SU-DHL-6 (cell line): ENCODE measurements at regions not wholly inside any gene's neighbourhood (a gene's known extent, or its start where the extent isn't known, plus 50 kb on each side); places are given as distances from the start of the nearest gene placed in this dataset.

Experiments used
- H2AFZ ChIP-seq: fragments of 200-600 bp; sonication (generic); 2 replicates; pipeline ENCODE4 v1.6.1; 2014; ENCODE audit warnings: low read depth, mild to moderate bottlenecking, moderate library complexity, mixed read lengths, antibody characterized with exemption, low read length; ENCODE audit not compliant: severe bottlenecking
- H3F3A ChIP-seq: fragments of 200-600 bp; shearing (Covaris generic); 2 replicates; pipeline ENCODE4 v1.6.0; 2016; ENCODE audit warnings: antibody characterized with exemption, mild to moderate bottlenecking; ENCODE audit not compliant: insufficient read depth
- H3K27ac ChIP-seq: fragments of 200-600 bp; sonication (generic); 2 replicates; pipeline ENCODE4 v1.5.1; 2016; ENCODE audit warnings: low read depth, mild to moderate bottlenecking, low read length, moderate library complexity, mixed read lengths
- H3K27me3 ChIP-seq: fragments of 200-600 bp; sonication (generic), shearing (Covaris generic); 2 replicates; pipeline ENCODE4 v1.6.0; 2014; ENCODE audit warnings: mild to moderate bottlenecking, low read length
- H3K36me3 ChIP-seq: fragments of 200-600 bp; sonication (generic); 2 replicates; pipeline ENCODE4 v1.6.1; 2014; ENCODE audit warnings: mild to moderate bottlenecking, low read length, mixed read lengths
- H3K4me2 ChIP-seq: fragments of 300-600, 200-600 bp; shearing (Covaris generic), sonication (generic); 2 replicates; pipeline ENCODE4 v1.6.0; 2014; ENCODE audit warnings: low read length, low read depth, mild to moderate bottlenecking; ENCODE audit not compliant: poor library complexity, severe bottlenecking
- H3K4me3 ChIP-seq: fragments of 200-600 bp; sonication (generic); 2 replicates; pipeline ENCODE4 v1.5.1; 2014; ENCODE audit warnings: antibody characterized with exemption, low read length, mild to moderate bottlenecking, mixed read lengths; ENCODE audit not compliant: insufficient read depth, poor library complexity, severe bottlenecking
- H3K79me2 ChIP-seq: fragments of 200-600 bp; sonication (generic); 2 replicates; pipeline ENCODE4 v1.6.1; 2014; ENCODE audit warnings: mild to moderate bottlenecking, low read length, moderate library complexity; ENCODE audit not compliant: insufficient read depth
- H3K9ac ChIP-seq: fragments of 200-600 bp; sonication (generic); 2 replicates; pipeline ENCODE4 v1.7.0; 2014; ENCODE audit warnings: mild to moderate bottlenecking, low read length
- H3K9me2 ChIP-seq: fragments of 200-600 bp; sonication (generic); replicated peaks from 2 replicates; pipeline ENCODE4 v1.6.1; 2014; ENCODE audit warnings: low read length; ENCODE audit not compliant: insufficient read depth
- H3K9me3 ChIP-seq: fragments of 200-600 bp; sonication (generic); 2 replicates; pipeline ENCODE4 v1.6.1; 2014; ENCODE audit warnings: low read length, mixed read lengths; ENCODE audit not compliant: insufficient read depth
- H4K20me1 ChIP-seq: fragments of 200-600 bp; sonication (generic); 2 replicates; pipeline ENCODE4 v1.6.1; 2014; ENCODE audit warnings: low read depth, mild to moderate bottlenecking, antibody characterized with exemption, low read length, moderate library complexity, mixed read lengths
- EZH2phosphoT487 ChIP-seq: fragments of 200-600 bp; sonication (generic), shearing (Covaris generic); conservative IDR thresholded peaks from 2 replicates; pipeline ENCODE4 v1.6.1; 2018; ENCODE audit warnings: mild to moderate bottlenecking, antibody characterized with exemption, low read length, moderate library complexity, mixed read lengths
- TF ChIP-seq, protein P1 (sequence below): fragments of 200-600 bp; sonication (generic); IDR thresholded peaks from one replicate; pipeline ENCODE4 v1.5.1; 2017; ENCODE audit warnings: antibody characterized with exemption, mild to moderate bottlenecking, low read length, moderate library complexity; ENCODE audit not compliant: insufficient read depth, poor library complexity, severe bottlenecking

DNA sequence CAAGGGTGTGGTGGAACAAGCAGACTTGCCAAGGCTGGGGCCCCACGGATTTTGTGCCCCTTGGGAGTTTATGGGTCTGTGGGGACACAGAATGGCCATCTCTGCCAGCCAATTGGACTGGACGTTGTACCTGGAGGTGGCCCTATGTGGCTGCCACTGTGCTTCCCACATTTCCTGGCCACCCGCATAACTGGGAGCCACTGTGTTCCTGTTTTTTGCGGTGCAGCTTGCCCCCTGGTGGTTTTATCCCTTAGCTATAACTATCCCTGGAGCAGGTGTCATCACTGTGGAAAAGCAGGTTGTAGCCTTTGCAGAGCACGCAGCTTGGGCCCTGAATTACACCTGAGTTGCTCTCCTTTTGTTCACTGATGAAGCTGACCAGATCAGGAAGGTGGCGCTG lies 306.3 kb downstream of the ZPLD1 start:
- no peak overlapping the region for H2AFZ ChIP-seq
- H3K9ac ChIP-seq = no peak overlapping the region
- H3K4me3 ChIP-seq = no peak overlapping the region
- no peak overlapping the region for H3K27ac ChIP-seq
- no peak overlapping the region for H3K4me2 ChIP-seq
- H4K20me1 ChIP-seq = no peaks in the 10 kb centered on the region
- TF ChIP-seq EZH2phosphoT487 = no peak
- TF ChIP-seq, protein P1, sequence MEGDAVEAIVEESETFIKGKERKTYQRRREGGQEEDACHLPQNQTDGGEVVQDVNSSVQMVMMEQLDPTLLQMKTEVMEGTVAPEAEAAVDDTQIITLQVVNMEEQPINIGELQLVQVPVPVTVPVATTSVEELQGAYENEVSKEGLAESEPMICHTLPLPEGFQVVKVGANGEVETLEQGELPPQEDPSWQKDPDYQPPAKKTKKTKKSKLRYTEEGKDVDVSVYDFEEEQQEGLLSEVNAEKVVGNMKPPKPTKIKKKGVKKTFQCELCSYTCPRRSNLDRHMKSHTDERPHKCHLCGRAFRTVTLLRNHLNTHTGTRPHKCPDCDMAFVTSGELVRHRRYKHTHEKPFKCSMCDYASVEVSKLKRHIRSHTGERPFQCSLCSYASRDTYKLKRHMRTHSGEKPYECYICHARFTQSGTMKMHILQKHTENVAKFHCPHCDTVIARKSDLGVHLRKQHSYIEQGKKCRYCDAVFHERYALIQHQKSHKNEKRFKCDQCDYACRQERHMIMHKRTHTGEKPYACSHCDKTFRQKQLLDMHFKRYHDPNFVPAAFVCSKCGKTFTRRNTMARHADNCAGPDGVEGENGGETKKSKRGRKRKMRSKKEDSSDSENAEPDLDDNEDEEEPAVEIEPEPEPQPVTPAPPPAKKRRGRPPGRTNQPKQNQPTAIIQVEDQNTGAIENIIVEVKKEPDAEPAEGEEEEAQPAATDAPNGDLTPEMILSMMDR = no peak
- no peaks in the 10 kb centered on the region for H3K27me3 ChIP-seq
- no peaks in the 10 kb centered on the region for H3K9me3 ChIP-seq
- no peaks in the 10 kb centered on the region for H3K79me2 ChIP-seq
- H3K36me3 ChIP-seq = no peaks in the 10 kb centered on the region
- no peaks in the 10 kb centered on the region for H3F3A ChIP-seq
- H3K9me2 ChIP-seq = no peaks in the 10 kb centered on the region

DNA sequence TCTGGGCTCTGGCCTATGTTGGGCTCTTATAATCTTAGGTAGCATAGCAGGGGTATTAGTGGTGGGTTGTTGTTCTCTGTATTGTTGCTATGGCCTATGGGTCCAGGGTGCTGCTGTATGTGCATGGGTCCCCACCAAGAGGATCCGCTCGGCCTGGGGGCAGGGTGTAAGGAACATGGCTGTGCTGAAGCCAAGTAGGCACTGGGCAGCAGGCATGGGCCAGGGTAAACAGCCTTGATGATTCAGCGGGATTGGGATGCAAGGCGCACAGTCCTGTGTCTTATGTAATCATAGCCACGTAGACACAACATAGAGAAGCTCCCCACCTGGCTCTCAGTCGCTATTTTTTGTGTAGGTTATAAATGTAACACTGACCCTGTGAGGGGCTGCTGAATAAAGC lies 306.9 kb downstream of the ZPLD1 start:
- no peak overlapping the region for H2AFZ ChIP-seq
- TF ChIP-seq, protein P1 = no peak
- no peak for TF ChIP-seq EZH2phosphoT487

DNA sequence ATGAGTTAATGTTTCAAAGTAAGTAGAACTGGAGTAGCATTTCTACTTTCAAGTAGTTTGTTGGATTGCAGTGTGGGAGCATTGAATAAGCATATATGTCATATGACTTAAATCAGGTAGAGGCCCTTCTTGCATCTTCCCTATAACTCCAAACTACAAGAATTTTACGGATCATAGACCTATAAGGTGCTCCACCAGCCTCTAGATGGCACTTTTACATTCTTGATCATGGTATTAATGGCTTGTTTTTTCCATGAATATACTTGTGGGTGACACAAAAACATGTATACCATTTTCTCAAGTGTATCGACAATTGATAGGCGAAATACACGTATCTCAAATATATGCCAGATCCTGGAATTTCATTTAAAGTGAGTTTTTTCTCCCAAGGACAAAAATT lies 311.1 kb downstream of the ZPLD1 start:
- no peaks in the 10 kb centered on the region for H3K36me3 ChIP-seq
- no peaks in the 10 kb centered on the region for H3K9me3 ChIP-seq
- no peaks in the 10 kb centered on the region for H4K20me1 ChIP-seq
- no peak overlapping the region for H3K9ac ChIP-seq
- no peak overlapping the region for H3K4me2 ChIP-seq
- H3K27me3 ChIP-seq = no peaks in the 10 kb centered on the region
- H3F3A ChIP-seq = no peaks in the 10 kb centered on the region
- H3K9me2 ChIP-seq = no peaks in the 10 kb centered on the region
- H2AFZ ChIP-seq = no peak overlapping the region
- H3K79me2 ChIP-seq = no peaks in the 10 kb centered on the region
- TF ChIP-seq, protein P1 = no peak
- TF ChIP-seq EZH2phosphoT487 = no peak
- no peak overlapping the region for H3K27ac ChIP-seq
- no peak overlapping the region for H3K4me3 ChIP-seq

More for the DNA sequence above, 306.9 kb downstream of the ZPLD1 start:
- H3F3A ChIP-seq = no peaks in the 10 kb centered on the region
- H3K79me2 ChIP-seq = no peaks in the 10 kb centered on the region
- H3K4me2 ChIP-seq = no peak overlapping the region
- no peaks in the 10 kb centered on the region for H3K9me2 ChIP-seq
- H3K9ac ChIP-seq = no peak overlapping the region
- no peak overlapping the region for H3K27ac ChIP-seq
- no peaks in the 10 kb centered on the region for H3K36me3 ChIP-seq
- H3K27me3 ChIP-seq = no peaks in the 10 kb centered on the region
- no peaks in the 10 kb centered on the region for H4K20me1 ChIP-seq
- H3K4me3 ChIP-seq = no peak overlapping the region
- H3K9me3 ChIP-seq = no peaks in the 10 kb centered on the region

DNA sequence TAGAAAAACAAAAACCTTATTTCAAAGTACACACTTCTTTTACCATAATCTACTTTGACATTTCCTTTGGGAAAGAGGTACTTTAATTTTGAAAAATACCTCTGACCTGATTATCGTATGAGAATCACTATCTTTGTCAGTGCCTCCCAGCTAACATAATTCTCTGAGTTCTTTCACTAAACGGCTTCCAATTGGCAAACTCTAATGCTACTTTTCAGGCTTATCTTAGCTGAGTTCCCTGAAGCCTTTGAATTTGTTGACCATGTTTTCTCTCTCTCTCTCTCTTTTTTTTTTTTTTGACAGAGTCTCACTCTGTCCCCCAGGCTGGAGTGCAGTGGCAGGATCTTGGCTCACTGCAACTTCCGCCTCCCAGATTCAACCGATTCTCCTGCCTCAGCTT lies 312.8 kb downstream of the ZPLD1 start:
- TF ChIP-seq EZH2phosphoT487 = no peak
- TF ChIP-seq, protein P1 = no peak
- no peaks in the 10 kb centered on the region for H4K20me1 ChIP-seq
- no peaks in the 10 kb centered on the region for H3K36me3 ChIP-seq

More for the DNA sequence above, 312.8 kb downstream of the ZPLD1 start:
- H3K27me3 ChIP-seq = no peaks in the 10 kb centered on the region
- H3F3A ChIP-seq = no peaks in the 10 kb centered on the region
- no peaks in the 10 kb centered on the region for H3K9me3 ChIP-seq
- no peak overlapping the region for H3K4me3 ChIP-seq
- H3K9me2 ChIP-seq = no peaks in the 10 kb centered on the region
- no peak overlapping the region for H2AFZ ChIP-seq
- no peak overlapping the region for H3K9ac ChIP-seq
- no peak overlapping the region for H3K27ac ChIP-seq
- no peak overlapping the region for H3K4me2 ChIP-seq
- H3K79me2 ChIP-seq = no peaks in the 10 kb centered on the region
